GM19328 (cell line): ENCODE measurements at regions not wholly inside any gene's neighbourhood (a gene's known extent, or its start where the extent isn't known, plus 50 kb on each side); places are given as distances from the start of the nearest gene placed in this dataset.

ENCODE experiments used
- ATAC-seq: cut with Tn5 transposase; IDR thresholded peaks from one replicate; pipeline ENCODE4 v1.9.1; 2021; ENCODE audit warnings: mild to moderate bottlenecking, moderate library complexity; ENCODE audit not compliant: unreplicated experiment

- no peak for ATAC-seq
Measured at GRCh38 chr2:49532702-49533101, 378.4 kb upstream of the FSHR start.

GRCh38 chr2:49515996-49516782, 361.9 kb upstream of the FSHR start:
- ATAC-seq = no peak

DNA sequence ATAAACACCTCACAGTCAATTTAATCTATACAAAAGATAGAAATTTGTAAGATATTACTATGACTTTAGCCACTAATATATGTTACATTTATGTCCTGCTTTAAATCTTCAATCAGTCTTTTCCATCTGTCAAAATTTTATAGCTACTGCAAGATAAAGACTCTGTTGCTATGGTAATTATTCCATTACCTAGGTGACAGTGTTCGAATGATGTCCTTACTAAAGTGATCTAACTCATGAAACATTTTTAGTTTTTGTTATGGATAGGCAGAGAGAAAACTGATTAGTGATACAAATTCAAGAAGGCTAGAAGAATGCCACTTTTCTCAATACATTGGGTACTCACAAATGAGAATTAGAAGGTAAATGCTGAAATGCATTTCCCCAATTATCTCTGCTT, 359.9 kb upstream of the FSHR start:
- ATAC-seq = no peak

- ATAC-seq = peak; percentile 79
Measured at GRCh38 chr2:49490710-49491109, 336.4 kb upstream of the FSHR start.

DNA sequence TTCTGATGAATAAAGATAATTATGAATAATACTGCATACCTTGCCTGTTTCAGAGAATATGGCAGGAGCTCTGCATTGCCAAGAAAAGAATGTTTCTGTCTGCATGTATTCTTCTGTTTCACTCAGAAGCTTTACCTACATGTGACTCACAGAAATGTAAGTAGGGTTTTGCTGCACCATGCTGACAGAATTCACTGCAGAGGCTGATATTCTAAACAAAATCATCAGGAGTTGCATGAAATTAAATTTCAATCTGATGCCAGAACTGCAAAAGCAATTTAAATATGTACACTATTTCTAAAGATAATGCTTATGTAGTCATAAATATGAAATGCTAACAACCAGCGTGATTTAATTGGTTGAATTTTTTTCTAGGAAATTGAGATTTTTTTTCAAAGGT, 332.8 kb upstream of the FSHR start:
- no peak for ATAC-seq

DNA sequence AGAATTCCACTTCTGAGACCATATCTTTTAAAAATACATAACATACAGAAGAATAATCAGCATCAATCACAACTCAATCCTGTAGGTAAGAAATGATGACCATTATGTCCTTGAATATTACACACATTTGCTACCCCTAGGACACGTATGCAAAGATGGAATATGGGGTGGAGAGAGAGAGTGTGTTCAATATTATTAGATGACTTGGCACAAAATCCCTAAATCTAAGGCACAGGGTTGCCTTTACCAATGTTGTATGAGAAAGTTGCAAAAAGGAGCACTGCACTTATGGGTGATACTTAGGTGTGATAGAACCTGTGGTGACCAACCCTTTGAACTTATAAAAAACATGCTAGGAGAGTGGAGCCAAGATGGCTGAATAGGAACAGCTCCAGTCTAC, 326.2 kb upstream of the FSHR start:
- no peak for ATAC-seq

- ATAC-seq = no peak
Measured at GRCh38 chr2:49465157-49465831, 311.0 kb upstream of the FSHR start.

DNA sequence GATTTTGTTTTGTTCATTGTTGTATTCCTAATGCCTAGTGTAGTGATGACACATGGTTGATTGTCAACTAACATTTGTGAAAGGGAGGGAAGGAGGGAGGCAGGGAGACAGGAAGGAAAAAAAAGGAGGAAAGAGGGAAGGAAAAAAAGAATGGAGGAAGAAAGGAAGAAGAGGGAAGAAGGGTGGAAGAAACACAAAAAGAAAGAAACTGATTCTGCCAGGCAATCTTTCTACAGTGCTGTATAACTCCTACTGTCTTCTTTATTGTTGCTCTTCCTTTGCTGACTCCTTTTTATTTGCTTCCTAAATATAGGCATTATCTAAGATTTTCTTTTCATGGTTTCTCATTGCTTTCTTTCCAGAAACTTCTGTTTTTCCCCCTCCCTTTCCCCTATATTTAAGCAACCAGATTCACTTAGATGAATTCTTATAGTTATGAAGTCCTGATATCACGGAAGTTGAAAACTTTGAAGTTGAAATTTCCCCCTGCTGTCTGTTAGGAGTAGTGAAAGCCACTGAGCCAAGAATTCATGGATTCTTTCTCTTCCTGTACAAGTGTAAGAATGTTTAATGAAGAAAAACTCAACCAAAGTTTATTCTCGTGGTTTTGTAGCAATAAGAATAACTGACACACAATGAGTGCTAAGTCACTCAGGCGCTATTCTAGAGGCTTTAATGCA, 305.1 kb upstream of the FSHR start:
- no peak for ATAC-seq

GRCh38 chr2:49444005-49444404, 289.7 kb upstream of the FSHR start:
- ATAC-seq = no peak

- ATAC-seq = no peak
Measured at GRCh38 chr2:49426996-49427395, 272.7 kb upstream of the FSHR start.

GRCh38 chr2:49416252-49416651, 261.9 kb upstream of the FSHR start:
- ATAC-seq = no peak

DNA sequence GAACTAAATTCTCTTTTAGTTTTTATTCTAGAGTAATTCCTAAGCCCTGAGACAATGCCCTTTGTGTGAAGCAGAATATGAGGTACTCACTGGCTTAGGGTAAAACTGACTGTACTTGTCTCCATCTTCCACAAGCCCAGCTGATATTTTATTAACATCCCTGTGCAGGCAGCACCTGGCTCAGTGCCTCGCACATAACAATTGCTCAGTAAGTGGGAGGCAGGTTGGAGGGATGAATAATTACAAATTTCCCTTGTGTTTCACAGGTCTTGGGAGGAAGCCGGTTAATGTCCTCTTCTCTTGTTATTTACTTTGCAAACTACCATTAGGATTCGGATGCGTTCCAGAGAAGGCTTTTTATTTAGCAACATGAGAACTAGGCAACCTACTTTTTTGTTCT, 249.8 kb upstream of the FSHR start:
- ATAC-seq = no peak

GRCh38 chr2:49403637-49404036, 249.3 kb upstream of the FSHR start:
- ATAC-seq = no peak

DNA sequence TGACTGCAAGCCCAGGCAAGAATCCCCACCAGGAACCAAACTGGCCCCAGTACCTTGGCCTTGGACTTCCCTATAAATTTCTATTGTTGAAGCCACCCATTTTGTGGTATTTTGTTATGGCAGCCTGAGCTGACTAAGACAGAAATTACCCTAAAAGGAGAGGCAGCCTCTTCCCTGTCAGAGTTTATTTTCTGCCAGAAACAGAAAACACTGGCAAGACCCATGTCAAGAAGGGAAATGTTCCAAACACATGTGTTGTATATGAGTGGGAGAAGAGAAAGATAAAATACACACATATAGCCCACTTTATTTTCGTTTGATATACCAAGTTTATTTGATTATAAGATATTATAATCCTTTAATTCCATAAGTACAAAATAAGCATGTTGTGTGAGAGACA, 225.1 kb upstream of the FSHR start:
- ATAC-seq = no peak

- no peak for ATAC-seq
Measured at GRCh38 chr2:49371128-49371701, 216.9 kb upstream of the FSHR start.

GRCh38 chr2:49369650-49370049, 215.3 kb upstream of the FSHR start:
- ATAC-seq = no peak

DNA sequence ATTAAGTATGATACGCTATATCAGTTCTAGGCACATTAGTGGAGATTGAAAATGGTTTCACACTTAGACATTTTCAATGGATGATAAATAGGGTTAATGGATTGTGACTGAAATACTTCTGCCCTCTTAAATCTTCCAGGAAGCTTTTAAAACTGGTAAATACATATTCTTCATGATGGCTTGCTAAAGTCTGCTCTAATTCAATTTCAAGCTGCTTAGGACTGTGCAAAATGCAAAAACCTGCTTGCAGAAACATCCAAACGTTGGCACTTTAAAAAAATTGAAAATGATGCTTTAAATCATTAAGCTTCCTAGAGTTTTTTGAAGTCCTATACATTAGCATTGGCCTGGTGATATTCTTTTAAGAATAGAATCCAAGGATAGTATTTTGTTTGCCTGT, 214.8 kb upstream of the FSHR start:
- ATAC-seq = no peak

GRCh38 chr2:49367003-49367402, 212.7 kb upstream of the FSHR start:
- no peak for ATAC-seq

DNA sequence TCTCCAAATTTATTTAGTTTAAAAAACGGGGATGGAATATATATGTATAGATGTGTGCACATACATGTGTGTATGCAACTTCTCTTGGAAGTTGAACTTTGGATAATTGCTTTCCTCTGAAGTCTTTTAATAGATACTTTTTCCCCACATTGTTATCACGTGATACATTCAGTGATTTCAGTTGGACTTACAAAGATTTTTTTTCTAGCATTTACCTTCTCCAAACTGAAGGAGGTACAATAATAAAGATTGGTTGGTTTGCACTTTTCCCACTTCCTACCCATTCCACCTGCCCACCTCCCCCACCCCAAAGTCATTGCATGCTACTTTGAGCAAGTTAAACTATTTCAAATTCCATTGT, 206.1 kb upstream of the FSHR start:
- ATAC-seq = no peak

DNA sequence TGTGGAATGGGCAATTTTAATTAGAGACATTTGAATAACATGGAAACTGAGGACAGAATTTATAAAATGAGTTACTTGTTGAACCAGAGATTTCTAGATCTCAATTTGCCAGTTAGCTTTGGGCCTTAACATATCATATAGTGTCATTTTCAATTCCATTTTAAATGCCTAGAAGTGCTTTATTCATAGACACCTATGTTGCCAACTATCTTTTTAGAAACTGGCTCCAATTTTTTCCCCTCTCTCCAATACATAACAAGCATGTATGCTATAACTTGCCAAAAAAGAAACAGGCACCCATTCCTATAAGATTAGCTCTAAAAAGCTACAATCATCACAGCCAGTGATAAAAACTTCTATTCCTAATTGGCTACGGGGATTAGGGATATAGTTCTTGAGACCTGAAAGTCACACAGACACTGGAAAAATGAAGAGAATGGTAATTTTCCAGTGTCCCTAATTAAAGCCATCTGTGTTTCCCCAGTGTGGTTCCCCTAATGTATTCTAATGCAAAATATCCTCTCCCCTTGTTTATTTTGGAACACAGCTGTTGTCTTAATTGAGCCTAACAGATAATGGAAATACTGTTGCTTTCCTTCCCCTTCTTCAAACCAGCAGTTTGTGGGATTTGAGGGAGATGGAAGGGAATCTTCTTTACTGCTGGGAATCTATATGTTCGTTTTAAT, 205.5 kb upstream of the FSHR start:
- ATAC-seq = no peak

- ATAC-seq = no peak
Measured at GRCh38 chr2:49355611-49356010, 201.3 kb upstream of the FSHR start.
